HUDEP-2 (cell line): ENCODE measurements at regions not wholly inside any gene's neighbourhood (a gene's known extent, or its start where the extent isn't known, plus 50 kb on each side); places are given as distances from the start of the nearest gene placed in this dataset.
"Not testable (repeated sequence)": the region's sequence is repeated elsewhere in the genome, so short reads cannot be mapped to it uniquely, and the experiment has no call there.

Experiments
- DNase-seq, 76 experiments: peaks; one replicate each; lab custom pipeline; 2025; ENCODE audit not compliant: unreplicated experiment in 76 of 76; lab: John Stamatoyannopoulos, UW

DNA sequence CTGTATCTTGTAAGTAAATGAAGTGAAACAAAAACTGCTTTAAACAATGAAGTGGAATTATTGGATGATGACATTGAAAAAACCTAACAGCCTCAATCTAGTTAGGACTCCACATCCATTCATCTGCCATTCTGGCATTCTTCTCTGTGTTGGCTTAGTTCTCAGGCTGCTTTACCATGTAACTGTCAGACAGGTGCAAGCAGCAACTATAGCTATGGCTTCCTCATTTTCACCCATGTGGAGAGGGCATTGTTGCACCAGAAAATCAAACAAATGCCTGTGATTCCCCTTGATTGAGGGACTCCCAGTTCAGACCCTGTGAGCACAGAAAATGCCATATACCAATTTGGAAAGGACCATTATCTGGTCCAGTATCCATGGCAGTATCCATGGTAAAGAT is 129.5 kb upstream of the NYAP2 start:
- DNase-seq = no peak

DNA sequence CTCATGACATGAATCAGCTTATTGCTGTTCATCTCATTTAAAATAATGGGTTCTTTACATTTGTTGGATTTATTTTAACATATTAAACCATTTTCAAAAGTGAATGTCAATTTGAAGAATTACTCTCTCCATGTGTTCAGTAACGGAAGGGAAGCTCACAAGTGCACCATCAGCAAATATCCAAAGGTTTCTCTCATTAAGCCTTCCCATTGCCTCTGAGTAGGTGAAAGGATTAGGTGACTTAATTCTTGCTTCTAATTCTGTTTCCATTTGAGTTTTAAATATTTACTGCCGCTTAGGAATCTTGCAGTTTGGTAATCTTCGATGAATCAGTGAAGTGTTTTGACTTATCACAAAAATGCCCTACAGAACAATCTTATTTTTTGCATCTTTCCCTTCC is 145.1 kb upstream of the NYAP2 start:
- no peak for DNase-seq

DNA sequence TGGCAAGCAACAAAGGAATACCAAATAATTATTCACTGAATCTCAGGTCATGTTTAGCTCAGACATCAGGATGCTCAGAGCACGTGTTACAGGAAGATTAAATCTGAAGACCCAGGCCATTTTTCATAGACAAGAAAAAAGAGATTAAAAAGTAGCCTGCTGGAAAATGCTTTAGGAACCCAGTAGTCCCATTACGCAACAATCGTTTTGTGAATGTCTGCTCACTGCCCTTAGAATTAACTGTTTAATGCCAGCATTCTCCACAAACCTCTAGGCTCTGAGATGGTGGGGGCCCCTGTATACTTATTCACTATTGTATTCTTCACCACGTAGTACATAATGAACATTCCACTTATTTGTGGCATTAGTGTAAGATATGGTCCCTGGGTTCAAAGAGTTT is 154.6 kb upstream of the NYAP2 start:
- DNase-seq = no peak

DNA sequence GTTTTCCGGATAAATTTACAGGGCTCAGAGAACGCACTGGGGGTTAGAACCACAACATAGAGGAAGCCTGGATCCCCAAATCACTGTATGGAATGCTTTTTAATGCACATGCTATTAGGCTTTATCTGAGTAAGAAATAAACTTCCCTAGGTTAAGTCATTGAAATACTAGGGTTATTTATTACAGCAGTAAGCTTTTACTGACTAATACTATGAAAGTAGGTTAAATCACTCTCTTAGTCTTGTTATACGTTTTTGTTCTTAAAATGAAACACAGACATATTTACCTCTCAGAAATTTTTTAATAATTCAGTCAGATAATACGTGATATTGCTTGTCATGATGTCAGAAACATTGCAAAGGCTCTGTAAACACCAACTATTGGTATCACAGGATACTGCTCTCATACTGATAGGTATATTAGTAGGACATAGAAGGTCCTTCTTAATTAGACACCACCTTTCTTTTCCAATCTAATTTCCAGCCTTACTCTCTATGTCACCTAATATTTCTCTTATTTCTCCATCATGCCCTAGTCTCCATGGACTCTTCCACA is 162.7 kb upstream of the NYAP2 start:
- no peak for DNase-seq

DNA sequence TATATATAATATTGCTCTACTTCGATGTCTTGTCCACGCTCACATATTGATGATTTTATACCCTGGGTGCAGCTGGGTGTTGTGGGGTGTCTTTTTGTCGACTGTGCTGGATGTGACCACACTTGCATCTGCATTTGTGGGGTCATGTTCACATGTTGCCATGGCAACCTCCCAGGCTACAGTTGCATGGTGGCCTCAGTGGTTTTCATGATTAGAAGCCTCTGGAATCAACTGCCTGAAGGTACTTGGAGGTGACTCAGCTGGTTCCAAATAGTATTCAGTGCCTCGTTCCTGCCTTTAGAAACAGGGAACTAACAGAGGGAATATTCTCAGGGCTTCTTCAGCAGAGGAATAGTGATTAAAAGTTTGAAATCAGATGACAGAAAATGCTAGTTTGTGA is 166.3 kb upstream of the NYAP2 start:
- no peak for DNase-seq

DNA sequence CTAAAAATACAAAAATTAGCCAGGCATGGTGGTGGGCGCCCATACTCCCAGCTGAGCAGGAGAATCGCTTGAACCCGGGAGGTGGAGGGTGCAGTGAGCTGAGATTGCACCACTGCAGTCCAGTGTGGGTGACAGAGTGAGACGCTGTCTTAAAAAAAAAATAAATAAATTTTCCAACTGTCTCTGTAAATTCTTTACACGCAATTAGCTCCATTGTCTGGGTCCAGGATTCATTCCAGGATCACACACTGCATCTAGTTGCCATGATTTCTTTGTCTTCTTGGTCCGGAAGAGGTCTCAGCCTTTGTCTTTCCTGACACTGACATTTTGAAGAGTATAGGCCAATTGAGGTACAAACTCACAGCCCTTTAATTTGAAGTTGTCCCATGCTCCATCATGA is 167.6 kb upstream of the NYAP2 start:
- DNase-seq = no peak

DNA sequence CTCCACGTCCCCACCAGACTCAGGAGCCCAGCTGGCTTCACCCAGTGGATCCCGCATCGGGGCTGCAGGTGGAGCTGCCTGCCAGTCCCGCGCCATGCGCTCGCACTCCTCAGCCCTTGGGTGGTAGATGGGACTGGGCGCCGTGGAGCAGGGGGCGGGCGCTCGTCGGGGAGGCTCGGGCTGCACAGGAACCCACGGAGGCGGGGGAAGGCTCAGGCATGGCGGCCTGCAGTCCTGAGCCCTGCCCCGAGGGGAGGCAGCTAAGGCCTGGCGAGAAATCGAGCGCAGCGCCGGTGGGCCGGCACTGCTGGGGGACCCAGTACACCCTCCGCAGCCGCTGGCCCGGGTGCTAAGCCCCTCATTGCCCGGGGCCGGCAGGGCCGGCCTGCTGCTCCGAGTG is 170.2 kb upstream of the NYAP2 start:
- not testable (repeated sequence) for DNase-seq

DNA sequence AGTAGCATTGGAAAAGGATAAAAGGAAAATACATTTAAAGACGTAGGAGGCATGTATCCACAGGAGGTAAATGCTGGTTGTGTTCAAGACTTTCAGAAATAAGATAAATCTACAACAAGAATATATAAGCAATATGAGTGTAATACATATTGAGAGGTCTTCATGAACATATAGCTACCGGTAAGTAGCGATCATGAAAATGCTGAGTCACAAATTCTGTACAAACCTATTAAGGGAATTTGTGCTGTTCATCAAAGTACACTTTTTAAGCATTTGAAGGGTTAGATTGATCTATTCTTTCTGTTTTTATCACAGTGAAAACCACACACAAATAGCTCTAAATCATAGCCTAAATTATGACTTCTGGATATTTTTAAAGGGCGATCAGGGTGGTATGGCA is 173.1 kb upstream of the NYAP2 start:
- DNase-seq = no peak

DNA sequence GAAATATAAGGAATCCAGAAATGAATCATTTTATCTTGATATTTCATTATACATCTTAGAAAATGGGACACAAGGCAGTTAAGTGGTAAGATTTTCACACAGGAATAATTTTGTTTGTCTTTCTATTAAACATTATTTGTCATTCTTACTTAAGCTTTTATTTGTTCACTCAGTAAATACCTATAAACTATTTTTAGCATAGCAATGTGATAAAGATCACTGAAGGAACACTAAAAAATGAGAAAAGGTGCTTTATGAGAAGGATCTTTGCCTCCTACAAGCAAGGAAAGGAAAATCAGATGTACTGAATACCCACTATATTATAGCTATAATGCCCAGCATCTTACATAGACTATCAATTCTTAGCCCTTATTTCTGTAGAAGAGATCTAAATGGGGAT is 176.2 kb upstream of the NYAP2 start:
- DNase-seq = no peak

DNA sequence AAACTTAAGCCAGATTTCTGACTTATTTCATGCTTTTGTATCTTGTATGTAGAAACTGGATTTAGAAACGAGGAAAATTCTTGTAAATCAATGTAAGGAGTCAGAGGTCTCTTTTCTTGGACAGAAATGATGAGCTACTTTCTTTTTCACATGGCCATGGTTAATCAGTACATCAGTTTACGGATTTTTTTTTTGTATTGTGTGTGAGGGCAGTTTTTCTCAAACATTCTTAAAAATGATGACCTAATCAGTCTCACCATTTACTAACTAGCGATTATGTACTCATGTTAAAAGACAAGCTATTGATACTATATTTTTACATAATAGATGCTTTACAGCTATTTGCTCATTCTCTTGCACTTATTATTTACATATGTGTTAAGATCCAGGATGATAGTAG is 165.2 kb upstream of the DOCK10 start:
- DNase-seq = no peak

DNA sequence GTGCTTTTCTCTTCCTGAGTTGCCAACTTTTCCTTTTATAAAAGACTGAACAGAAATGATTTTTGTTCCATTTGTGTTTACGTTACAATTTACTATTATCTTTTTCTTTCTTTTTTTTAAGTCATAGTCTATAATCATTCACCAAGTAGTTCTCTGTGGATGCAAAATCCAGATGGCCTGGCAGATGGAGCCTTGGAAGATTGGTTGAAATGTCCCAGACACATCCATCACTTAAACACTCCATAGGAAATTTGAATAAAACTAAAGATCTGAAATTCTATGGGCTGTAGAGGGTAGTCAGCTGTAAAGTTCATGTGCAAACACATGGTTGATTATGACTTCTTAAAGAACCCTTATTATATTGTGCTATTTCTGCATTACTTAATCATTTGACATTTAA is 164.8 kb upstream of the DOCK10 start:
- no peak for DNase-seq

DNA sequence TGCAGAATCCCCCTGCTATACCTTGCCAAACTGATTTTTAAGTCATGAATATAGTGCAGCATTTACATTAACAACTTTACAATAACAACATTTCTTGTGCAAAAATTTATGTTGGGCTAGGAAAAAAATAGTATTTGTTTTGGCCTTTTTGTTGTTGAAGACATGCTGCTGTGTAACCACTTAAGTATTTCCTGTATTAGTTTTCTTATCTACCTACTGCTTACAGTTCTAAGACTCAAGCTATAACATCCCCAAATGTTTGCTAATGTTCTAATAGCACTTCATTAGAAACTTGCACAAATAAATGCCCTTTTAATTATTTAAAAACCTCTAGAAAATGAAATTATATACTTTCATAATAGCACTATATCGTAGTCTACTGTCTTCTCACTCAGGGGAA is 154.3 kb upstream of the DOCK10 start:
- DNase-seq = no peak

DNA sequence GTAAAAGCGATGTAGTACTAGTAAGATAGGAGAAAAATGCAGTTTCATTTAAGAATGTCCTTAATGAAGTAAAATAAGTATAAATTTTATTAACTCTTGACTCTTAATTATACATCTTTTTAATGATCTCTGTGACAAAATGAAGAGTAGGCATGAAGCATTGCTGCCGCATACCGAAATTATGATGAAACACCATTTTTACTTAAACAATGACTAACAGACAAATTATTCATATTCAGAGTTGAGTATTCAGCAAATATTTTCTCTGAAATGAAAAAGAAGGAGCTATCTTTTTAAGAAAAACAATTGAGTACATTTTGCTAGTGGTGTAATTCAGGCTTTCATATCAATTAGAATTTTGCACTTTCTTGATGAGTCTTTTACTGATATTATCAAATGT is 150.6 kb upstream of the DOCK10 start:
- no peak for DNase-seq

DNA sequence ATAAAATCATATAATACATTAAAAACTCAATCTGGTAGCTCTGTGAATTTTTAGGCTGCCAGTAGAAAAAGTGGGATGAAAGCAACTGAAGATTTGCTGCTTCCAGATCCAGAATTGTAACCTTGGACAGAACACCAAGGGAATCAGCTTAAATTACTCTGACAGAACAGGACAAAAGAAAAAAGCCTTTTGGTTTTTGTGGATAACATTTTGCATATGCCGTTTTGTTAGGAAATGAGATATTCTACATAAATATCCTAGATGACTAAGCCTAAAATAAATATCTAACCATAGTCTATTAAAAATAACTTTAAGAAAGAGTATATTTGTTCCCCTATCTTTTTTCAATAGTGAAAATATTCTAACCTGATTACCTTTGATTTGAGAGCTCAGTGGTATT is 148.7 kb upstream of the DOCK10 start:
- DNase-seq = no peak

DNA sequence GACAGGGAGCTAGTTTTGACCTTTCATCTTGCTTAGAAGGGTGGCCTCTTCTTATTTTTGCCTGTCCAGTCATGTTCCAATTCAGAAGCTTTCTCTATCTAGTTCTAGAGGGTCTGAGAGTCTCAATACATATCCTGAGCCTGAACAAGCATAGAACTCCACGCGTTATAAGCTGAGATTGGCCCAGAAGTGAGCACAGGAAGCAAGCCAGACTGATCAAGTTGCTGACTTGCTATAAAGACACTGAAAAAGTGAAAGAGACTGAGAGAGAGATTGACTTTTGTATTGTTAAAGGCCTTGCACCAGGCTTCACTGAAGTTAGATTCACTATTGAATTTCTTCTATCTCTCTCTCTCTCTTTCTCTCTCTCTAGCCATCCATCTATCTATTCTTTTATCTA is 142.7 kb upstream of the DOCK10 start:
- no peak for DNase-seq

DNA sequence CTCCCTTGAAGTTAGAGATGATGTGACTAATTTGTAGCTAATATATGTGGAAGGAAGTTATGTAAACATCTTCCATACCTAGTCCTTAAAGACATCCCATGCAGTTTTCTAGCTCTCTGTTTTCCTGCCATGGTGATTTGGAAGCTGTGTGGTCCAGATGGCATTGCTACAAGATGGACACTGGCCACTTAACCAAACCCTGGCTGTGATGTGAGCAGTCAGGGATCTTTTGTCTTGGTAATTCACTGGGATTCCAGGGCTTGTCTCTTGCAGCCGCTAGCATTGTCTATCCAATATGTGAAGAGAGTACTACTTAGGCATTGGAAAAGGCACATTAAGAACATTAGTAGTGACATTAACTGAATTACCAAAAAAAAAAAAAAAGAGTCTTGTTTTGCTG is 139.9 kb upstream of the DOCK10 start:
- DNase-seq = no peak

DNA sequence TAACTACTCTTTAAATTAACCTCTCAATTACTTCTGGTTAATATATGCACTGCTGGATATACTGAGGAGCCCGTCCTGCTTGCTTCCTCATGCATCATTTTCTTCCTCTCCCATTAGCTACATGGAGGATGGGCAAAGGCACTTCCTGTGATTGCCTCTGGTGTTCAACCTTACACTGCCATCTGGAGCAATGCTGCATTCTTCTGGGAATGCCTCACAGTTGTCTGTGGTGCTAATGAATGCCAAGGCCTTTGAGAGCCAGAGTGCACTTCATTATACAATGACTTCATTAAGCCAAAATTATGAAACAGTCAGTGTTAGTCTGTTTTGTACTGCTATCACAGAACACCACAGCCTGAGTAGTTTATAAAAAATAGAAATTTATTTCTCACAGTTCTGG is 134.8 kb upstream of the DOCK10 start:
- no peak for DNase-seq

DNA sequence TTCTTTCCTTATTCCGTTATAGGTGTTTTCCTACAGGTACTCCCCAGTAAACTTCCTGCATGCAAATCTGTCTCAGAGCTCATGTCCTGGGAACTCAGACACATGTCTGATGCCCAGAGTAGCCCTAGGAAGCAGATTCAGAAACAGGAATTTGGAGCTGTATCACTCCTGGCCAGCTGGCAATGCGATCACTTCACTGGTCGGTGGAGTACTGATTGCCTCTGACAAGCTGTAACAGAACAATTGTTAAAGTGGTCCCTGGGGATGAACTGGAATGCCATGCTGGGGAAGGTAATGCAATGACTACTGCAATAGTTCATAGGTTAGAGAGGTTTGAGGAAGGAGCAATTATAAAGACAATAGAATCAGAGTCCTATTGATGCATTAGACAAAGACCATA is 131.6 kb upstream of the DOCK10 start:
- DNase-seq = no peak

DNA sequence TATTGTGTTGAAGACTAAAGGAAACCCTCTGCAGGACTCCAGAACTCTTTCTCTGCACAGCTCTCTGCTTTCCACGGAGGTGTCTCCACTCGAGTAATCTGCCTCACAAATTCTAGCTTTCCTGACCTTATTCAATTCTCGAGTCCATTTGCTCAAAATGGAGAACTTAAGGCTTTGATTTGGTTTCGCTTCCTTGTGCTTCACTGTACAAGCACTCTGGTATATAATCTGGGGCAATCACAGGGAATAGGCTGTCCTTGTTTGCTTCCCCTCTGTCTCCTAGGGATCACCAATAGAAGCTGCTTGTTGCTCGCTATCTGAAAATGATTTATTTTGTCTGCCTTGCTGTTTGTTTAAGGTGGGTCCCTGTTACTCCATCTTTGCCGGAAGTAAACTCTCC is 129.1 kb upstream of the DOCK10 start:
- no peak for DNase-seq

DNA sequence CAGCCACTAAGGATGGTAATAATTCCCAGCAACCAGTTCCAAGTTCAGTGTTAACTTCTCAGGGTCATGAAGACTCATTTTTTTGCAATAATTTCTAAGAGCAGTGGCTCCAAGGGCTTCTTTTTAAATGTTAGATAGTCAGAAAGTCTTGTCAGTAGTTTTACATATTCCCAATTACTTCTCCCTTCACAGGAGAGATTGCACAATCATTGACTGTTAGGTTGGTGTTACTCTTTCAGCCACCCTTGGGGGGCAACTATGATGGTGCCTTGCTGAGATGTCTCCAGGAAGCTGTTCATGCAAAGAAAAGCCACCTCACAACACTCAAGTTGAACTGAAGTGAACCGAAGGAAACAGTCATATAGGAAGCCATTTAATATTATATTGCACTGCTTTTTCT is 127.9 kb upstream of the DOCK10 start:
- no peak for DNase-seq

DNA sequence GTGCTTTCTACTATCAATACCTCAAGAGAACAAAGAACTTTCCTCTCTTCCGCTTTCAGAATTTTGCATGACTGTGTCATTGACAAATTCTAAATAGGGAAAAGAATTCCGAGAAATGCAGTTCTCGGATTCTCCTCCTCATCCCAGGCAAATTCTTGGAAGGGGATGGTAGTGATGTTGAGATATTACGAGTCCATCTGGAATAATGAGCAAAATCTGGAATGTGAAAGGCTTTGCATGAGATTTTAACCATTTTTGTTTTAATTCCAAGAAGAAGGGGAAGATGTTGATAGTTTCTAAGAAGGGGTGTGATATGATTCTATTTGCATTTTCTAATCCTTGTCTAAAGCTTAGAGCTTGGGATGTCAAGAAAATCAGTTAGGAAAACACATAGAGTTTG is 127.1 kb upstream of the DOCK10 start:
- DNase-seq = no peak

DNA sequence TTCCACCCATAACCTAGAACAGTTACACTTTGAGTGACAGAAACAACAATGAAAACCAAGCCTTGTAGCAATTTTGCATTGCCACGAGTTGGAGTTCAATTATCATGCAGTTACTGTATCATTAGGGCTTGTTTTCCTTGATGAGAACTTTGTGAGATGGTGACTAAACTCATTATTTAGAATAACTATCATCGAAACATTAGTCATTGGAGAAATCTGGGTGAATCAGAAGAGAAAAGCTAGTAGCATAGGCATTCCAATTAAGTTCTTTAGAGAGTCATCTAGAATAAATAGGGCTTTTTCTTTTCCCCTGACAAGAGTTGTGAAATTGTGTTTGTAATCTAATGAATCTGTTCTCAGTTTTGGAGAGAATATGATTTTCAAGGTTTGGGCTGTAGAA is 122.8 kb upstream of the DOCK10 start:
- no peak for DNase-seq

DNA sequence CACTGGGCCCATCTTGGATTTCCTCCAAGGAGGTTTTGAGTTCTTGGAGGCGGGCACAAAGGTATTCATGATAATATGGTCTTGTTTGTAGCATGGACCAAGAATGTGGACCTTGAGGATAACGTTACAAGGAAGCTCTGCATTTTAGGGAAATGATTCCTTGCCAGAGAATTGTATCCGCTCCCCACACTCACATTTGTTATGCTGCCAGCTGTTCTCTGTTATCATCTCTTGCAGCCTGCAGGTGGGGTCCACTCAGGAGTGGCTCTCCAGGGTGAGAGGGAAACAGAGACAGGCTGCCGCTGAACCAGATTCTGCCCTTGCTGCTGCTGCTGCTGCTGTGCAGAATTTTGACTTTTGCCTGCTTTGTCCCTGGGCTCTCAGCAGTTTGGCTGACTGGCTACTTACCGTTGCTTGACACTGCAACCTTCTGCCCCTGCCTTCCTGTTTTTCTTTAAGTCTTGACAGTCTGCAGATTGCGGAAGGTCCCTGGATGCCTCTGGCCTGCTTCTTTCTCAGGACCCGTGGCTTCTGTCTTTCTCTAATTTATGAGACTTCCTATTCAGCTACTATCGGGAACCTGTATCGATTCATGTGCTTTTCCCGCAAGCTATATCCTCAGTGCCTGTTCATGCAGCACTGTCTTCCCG is 122.3 kb upstream of the DOCK10 start:
- DNase-seq = no peak
